AML-193 (cell line): ENCODE measurements at regions not wholly inside any gene's neighbourhood (a gene's known extent, or its start where the extent isn't known, plus 50 kb on each side); places are given as distances from the start of the nearest gene placed in this dataset.
A peak's percentile ranks its signal among the peaks of the same experiment; 100 is the strongest.

Experiments
- DNase-seq, 2 experiments: peaks; one replicate each; lab custom pipeline; 2025; lab: John Stamatoyannopoulos, UW

DNA sequence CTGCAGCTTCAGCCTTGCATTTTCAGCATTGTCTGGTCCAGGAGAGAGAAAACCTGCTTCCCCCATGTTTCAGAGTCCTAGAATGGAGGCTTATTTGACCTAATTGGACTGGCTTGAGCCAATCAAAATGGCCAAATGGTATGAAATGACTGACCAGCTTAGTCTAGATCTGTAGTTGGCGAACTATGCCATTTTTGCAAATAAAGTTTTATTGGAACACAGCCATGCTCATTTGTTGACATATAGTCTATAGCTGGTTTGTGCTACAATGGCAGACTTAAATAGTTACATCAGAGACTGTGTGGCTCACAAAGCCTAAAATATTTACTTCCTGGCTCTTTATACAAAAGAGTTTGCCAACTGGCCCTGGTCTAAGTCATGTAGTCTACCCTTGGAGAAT, 180.8 kb downstream of the HS3ST3B1 start:
- DNase-seq: no peak

DNA sequence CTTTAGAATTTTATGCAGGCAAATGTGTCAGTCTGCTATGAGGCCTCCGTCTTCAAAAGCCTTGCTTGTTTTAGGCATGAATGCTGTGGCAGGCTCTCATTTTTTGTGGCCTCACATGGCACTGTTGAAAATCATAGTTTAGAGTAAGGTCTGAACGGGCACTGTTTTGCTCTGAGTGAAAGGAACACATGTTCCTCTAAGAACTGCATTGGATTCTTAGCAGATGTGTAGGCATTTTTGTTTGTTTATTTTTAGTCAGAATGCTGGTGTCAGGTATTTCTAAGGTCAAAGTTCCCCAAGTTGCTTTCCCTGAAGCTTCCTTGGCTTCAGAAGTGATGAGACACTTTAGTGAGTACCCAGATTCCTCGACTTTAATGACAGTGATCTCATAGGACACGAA, 173.7 kb downstream of the HS3ST3B1 start:
- no peak for DNase-seq

DNA sequence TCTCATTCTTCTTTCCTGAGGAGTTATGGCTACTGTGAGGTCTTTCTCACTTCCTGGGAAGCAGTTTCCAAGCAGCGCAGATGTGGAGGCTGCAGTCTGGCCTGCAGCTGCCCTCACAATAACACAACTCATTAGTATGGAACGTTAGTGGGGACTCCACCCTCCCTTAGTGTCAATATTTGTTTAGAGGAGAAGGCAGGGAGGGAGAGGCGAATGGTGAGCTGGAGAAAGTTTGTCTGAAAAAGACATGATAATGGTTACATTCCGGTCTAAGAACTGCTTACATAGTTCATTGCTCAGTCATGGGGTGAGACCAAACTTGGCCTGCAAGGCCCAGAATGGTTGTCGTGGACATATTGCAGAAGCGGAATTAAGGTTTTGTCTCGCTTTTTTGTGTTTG, 170.2 kb downstream of the HS3ST3B1 start:
- no peak for DNase-seq

DNA sequence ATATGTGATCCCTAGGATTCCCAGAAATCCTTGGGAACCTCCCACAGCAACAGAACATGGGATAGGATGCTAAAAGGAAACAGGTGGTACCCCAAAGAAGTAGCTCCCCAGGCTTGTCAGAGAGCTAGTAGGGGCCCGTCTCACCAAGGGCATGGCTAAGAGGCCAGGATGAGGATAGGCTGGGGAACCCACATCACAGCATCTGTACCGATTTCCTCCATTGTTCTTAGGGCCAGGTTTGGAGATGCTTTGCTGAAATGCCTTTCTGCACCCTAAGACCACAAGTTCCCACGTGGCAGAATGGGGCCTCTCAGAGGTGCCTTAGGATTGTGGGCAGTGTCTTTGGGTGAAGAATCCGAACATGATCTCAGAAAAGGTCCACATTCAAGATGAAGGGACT, 169.5 kb downstream of the HS3ST3B1 start:
- no peak for DNase-seq

DNA sequence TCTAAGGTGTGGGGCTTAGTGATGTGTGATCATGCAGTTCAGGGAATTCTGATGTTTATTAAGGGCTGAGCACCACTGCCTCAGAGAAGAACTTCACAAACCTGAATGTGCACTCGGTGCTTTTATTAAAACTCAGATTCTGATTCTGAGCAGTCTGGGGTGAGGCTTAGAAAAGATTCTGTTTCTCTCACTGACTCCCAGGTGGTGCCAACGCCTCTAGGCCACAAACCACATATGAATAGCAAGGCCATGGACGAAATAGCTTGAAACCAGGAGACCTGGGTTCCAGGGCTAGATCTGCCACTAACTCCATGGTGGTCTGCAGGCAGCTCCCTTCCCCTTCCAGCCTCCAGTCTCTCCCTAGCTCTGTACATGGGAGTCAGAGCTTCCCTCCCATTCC, 169.1 kb downstream of the HS3ST3B1 start:
- DNase-seq: no peak

DNA sequence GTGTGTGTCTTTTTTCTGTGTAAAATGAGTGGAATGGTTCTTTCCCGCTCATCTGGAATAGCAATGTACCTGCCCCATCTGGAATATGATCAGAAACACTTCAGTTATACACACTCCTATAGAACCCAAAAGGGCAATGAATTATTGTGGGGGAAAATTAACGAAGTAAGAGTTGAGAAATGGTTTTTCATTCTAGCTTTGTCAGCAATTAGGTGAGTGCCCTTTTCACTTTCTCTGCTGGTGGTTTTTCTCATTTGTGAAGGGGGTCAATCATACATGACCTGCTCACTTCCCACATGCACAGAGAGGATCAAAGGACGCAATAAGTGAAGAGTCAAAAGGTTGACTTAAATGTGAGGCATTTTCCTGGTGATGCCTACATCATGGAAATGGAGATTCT, 168.0 kb downstream of the HS3ST3B1 start:
- DNase-seq: no peak

DNA sequence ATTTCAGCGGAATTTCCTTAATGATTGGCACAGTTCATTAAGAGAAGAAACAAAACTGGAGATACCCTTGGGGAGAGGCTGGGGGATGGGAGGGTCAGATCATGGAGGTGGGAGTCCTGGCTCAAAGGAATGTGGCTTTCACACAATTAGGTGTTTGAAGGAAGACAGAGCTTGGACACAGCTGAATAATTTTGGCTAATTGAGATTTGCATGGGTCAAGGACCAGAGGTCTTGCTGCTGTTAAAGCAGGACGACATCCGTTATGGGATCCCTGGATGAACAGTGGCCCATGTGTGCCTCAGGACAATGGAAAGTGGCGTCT, 160.3 kb downstream of the HS3ST3B1 start:
- DNase-seq: no peak

DNA sequence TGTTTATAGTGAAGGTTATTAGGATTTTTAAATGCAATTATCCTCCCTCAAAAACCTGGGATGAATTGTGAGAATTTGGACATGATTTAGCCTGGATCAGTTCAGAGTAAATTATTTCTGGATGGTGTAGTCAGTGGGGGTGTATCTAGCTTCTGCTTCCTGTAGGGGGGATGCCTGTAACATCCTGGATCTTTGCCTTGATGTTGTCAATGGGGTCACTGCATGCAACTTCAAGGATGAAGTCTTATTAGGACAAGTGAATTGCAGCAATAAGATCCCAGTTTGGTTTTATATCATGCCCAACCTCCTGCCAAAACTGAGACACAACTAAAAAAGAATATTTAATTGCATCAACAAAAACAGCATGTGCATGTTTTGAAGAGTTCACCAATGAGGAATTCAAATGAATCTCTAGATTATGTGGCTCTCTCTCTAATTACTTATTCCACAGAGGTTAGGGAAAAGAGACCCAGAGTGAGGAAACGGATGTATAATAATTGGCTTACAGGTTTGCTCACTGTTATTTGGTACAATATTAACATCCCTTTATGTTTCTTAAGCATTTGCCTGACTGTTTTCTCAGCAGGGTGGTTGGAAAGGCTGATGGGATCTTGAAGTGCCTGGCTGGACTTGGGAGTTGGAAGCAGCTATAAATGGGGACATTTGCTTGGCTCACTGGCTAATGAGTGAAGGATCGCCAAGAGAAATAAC, 159.8 kb downstream of the HS3ST3B1 start:
- no peak for DNase-seq

DNA sequence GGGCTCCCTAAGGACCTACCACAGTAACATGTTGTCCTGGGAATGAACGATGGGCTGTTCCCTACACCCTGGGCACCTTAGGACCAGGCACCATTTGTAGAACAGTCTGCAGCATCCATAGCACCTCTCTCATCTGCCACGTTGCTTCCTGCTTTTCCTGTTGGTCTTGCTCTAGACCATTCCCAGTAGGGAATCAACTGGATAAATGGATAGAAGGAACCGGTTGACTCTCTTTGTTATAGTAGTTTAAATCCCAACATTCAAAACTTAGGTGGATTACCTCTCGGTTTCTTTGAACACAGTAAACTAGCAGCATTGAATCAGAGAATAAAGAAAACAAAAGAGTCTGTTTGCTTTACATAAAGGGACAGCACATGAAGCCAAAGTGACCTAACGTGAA, 159.1 kb downstream of the HS3ST3B1 start:
- no peak for DNase-seq

DNA sequence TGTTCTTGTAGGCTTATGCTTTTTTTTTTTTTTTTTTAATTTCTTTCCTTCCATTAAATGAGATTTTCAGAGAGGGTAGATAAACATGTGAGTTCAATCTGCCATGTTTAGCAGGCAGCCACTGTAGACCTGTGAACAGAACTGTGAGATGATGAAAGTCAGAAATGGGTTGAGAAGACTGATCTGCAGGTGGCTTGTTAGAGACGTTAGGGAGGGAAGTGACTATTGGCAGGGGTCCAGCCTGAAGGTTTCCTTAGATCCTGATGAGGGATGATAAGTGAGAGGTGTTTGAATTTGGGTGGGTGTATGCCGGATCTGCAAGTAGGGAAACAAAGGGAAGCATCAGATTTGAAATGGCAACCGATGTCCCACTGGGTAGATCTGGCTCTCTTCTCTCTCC, 157.8 kb downstream of the HS3ST3B1 start:
- no peak for DNase-seq

DNA sequence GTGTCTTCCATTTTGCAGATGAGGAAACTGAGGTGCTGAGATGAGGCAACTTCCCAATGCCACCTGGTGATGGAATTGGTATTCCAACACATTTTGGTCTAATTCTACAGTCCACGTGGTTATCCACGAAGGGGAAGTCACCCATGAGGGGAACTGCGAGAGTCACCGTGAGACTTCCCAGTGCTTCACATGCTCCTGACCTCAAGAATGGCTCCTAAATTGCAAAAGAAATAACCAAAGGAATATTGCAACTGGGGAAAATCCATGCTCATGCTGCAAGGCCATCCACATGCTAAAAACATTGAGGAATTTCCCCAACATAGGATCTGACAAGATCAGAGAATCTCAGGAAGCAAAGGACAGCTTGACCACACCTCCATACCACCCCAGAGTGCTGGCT, 153.9 kb downstream of the HS3ST3B1 start:
- no peak for DNase-seq

DNA sequence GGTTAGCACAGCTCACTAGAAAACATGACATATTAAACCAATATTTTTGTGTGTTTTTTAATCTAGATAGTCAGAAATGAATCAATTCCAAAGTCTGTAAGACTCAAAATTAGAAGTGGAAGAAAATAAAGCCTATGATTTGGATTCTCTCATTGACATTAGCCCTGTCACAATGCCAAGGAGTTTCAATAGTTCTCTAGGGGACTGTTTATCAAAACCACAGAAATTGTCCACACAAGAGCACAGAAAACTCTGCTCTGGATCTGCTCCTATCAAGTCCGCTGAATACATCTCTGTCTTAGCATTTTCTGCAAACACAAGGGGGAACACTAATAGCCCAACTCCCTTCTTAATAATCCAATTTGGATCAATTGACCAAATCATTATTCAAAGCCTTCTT, 152.0 kb downstream of the HS3ST3B1 start:
- no peak for DNase-seq

DNA sequence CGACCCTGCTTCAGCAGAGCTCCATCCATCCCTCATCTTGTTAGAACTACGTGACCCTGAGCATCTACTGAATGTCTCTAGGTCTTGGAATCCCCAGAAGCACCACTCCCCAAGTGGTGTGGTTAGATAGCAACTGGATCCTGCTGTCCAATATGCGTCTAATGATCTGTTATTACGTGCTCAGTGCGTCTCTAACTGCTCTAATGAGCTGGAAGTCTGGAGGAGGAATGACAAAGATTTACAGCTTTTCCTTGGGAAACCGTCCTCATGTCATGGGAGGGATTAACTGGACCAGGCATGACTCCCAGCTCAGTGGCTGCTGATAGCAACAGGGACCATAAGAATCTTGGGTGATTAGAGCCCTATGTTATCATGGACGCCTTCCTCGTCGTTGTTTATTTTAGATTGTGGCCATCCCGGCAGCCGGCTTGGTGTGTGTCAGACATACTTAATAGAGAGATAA, 150.9 kb downstream of the HS3ST3B1 start:
- no peak for DNase-seq

DNA sequence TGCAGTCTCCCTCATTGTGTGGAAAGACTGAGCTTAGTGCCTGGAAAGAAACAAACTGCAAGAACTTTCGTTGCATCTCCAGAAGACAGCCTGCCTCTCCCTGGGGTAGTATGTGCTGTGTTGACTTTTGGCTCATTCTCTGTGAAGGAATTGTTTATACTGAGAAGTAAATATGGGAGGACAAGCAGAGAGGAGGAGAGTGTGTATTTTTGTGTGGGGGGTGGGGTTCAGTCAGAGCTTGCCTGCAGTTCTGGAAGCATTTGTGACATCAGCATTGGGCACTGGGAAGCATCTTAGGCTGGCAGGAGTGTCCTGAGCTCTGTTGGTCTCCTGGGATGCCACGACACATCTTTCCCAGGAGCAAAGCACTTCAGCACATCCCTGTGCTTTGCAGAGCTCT, 147.9 kb downstream of the HS3ST3B1 start:
- no peak for DNase-seq

DNA sequence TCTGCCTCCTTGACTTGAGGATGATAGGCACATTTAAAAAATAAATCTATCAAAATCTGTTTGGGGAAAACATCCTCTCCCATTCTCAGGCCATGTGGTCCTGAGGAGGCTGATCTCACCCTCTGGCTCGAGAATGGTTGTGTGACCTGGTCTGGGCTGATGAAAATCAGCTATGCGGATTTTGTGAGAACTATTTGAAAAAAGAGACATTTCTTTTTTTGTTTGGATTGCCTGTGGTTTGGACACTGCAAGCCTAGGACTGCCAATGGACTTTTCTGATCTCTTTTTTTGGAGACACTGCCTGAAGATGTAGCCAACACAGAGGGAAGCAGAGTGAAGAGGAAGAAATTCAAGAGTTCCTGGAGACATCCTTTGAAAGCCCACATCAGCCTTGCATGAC, 145.9 kb downstream of the HS3ST3B1 start:
- DNase-seq: no peak

DNA sequence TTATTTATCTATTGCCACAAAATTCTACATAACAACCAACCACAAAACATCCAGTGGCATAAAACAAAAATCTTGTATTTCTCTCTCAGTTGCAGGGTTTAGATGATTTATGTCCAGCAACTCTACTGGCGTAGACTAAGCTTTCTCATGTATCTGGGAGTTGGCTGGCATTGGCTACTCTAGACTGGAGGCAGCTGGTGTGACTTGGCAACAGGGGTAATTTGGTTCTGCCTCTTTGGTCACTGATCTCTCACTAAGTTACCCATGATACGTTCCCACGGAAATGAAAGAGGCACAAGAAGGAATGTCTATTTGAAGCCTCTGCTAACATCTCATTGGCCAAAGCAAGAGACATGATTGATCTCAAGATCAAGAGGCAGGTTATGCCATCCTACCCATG, 144.0 kb downstream of the HS3ST3B1 start:
- no peak for DNase-seq

DNA sequence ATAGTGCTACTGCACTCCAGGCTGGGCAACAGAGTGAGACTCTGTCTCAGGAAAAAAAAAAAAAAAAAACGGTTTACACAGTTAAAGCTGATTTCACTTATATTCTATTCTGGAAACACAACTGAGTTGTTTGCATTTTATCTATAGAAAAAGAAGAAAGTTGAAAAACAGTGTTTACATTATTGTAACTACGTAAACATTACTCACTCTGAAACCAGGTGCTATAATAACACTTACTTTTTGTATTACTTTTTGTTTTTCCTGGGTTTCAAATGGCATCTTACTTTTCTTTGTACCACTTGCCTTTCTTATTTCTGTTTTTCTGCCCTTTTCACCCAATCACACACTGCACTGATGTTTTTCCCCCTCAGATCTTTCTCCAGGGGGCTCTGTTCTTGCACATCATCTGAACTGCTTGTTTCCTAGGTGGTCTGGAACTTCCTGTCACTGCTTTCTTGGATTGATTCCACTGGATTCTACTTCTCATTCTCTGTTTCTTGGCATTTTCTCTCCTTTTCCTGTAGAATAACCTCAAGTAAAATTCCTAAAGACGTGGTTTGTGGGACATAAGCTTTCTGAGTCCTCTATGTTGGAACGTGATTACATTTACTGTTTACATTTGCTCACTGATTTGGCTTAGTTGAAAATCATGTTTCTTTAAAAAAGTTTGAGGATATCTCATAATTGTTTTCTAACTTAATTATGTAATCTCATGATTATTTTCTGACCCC, 142.1 kb downstream of the HS3ST3B1 start:
- no peak for DNase-seq

DNA sequence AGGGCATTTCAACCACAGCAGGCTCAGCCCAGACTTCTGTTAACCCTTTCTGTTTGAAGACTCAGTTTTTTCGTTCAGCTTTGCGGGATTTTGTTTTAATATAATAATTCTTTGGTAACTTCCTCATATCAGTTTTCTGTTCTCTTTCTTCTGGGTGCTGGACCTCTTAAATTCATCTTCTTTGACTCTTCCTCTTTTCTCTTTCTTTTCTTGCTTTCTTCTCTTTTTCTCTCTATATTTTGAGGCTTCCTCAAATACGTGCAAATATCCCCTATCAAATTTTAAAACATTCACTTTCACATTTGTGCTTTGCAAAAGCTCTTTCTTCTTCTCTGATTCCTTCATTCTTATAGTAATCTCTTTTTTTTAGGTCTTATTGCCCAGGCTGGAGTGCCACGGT, 136.3 kb downstream of the HS3ST3B1 start:
- no peak for DNase-seq

DNA sequence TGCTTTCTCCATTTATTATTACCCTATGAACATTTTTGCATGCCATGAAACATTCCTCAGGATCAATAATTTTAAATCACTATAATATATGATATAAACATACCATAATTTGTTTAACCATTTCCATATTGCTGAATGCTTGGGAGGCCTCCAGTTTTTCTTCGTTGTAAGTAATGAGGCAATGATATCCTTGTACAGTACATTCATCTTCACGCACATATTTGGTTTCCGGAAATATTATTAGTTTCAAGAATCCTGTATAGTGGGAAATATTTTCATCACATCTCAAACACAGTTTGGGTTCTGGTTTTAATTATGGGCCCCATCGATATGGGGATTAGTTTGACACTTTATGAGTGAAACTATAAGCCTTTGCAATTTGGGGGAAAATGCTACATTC, 135.4 kb downstream of the HS3ST3B1 start:
- DNase-seq: no peak

DNA sequence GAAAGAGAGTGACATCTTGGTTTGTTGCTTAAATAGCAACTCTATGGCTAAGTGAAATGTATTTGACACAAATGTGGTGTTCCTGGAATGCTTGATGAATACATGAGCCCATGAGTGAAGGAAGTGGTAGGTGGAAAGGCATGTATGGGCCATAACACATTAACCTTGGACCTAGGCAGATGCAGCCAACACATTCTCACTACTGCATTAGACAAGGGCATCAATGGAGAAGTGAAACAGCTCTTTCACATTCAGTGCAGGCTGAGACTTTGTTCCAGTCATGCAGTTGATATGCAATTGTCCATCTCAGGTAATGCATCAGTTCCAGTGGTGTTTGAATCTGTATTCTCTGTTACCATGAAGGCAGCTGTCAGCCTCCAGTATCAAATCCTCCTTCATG, 133.6 kb downstream of the HS3ST3B1 start:
- no peak for DNase-seq

DNA sequence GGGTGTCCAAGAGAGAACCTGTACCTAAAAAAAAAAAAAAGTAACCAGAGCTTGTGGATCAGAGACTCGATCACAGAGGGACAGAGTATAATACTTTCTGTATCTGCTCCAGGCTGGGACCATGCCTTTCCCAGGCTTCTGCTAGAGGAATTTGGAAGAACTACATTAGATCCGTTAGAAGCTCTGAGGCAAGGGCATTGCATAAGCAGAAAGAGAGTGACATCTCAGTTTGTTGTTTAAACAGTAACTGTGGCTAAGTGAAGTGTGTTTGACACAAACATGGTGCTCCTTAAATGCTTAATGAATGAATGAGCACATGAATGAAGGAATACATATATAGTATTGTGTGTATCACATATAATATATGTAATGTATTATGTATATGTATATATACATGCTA, 131.2 kb downstream of the HS3ST3B1 start:
- no peak for DNase-seq

DNA sequence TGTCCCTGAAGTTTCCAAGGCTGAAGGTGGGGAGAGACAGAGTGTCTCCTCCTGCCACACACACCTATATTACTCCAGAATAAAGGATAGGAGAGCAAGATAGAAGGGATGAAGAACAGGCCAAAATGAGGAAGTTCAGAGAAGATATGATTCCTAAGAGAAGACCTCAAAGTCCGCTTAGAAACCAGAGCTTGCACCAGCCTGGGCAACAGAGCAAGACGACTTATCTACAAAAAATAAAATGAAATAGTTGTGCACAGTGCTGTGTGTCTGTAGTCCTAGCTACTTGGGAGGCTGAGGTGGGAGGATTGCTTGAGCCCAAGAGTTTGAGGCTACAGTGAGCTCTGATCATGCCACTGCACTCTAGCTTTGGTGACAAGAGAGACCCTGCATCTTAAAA, 128.2 kb downstream of the HS3ST3B1 start:
- no peak for DNase-seq

DNA sequence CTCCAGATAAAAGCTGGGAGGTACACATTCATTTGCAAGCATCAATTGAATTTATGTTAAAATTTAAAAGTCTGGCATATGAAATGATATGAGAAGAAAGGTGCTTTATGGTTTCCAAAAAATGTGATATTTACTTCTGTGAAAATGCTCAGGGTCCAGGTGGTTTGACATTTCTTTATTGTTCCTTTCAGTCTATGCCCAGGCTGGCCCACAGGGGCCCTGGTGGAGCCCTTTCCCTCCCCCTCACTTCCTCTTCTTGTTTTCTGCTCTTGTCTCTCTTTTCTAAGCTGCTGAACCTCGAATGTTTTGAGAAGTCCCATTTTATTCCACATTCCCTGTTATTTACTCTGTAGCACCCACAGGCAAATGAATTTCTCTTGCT, 127.8 kb downstream of the HS3ST3B1 start:
- peak in 1 of 2 experiments; percentile 0 for DNase-seq
